HG03571 (cell line): ENCODE measurements at regions not wholly inside any gene's neighbourhood (a gene's known extent, or its start where the extent isn't known, plus 50 kb on each side); places are given as distances from the start of the nearest gene placed in this dataset.

Source experiments
- ATAC-seq: cut with Tn5 transposase; IDR thresholded peaks from one replicate; pipeline ENCODE4 v1.9.1; 2021; ENCODE audit not compliant: unreplicated experiment

- ATAC-seq, result no peak
Measured at GRCh38 chr2:220152281-220152935, 525.0 kb downstream of the SLC4A3 start.

- ATAC-seq, result no peak
Measured at GRCh38 chr2:220153118-220153517, 525.7 kb downstream of the SLC4A3 start.

DNA sequence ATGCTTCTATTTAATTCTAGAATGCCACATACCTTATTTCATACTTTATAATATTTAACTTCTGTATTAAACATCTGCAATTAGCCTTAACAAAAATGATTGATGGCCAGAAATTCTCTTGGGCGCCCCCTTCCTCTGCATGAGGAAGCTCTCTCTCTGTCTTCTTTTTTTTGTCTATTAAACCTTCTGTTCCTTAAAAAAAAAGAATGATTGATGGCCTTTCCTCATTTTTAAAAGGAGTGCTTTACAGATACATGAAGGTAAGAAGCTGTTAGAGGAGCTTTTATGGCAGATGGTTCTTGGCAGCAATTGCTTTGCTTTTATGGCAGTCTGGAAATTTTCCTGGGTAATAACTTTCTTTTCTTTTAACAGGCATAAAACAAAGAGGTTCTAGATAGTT lies 526.9 kb downstream of the SLC4A3 start:
- no peak for ATAC-seq

- no peak for ATAC-seq
Measured at GRCh38 chr2:220157312-220157711, 529.9 kb downstream of the SLC4A3 start.

DNA sequence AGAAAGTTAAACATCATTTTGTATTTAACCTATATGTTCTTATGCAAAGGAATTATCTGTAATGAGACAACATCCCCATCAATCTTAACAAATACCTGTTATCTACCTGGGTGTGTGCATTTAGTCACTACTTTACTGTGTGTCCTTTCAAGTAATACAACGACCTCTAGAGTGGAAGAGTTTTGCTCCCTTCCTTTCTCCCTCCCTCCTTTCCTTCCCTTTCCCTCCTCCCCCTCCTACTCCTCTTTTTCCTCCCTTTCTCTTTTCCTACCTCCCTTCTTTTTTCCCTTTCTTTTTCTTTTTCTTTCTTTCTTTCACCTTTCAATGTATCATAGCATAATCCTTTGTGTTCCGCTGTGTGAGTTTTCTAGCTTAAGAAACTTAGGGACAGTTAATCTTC lies 532.3 kb downstream of the SLC4A3 start:
- ATAC-seq, result no peak

DNA sequence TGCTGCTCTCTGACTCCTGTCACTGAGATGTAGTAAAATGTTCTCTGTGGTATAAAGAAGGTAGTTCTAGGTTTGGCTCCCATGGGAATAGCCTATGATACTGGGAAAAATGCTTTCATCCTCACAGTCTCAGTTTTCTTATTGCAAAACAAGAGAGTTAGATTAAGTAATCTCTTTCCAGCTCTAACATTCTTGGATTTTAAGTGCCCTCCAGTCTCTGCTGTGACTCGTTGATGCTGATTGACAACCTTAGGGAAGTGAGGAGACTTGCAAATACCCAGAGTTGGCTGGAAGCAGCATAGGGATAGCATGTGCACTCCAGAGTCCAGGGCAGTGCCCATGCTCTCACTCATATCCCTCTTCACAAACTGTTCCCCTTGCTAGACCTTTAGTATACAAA lies 534.9 kb downstream of the SLC4A3 start:
- no peak for ATAC-seq

- no peak for ATAC-seq
Measured at GRCh38 chr2:220163486-220163885, 536.1 kb downstream of the SLC4A3 start.

- no peak for ATAC-seq
Measured at GRCh38 chr2:220165401-220165800, 538.0 kb downstream of the SLC4A3 start.

- no peak for ATAC-seq
Measured at GRCh38 chr2:220166616-220167015, 539.2 kb downstream of the SLC4A3 start.

GRCh38 chr2:220167956-220168355 lies 540.5 kb downstream of the SLC4A3 start:
- ATAC-seq, result no peak

- ATAC-seq, result no peak
Measured at GRCh38 chr2:220168891-220169546, 541.6 kb downstream of the SLC4A3 start.

DNA sequence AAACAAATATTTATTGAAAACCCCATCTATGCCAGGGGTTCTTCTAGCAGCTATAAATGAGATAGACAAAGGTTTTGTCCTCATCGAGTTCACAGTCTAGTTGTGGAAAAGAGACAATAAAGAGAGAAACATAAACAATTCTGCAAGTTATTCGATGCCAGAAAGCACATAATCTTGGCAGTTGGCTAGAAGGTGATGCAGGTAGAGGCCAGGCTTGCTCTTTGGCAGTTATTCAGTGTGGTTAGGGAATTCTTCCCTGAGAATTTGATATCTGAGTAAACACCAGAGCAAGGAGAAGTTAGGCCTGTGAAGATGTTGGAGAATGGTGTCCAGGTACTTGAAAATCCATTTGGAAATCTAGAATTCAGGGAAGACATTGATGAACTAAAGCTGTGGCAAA lies 547.4 kb downstream of the SLC4A3 start:
- no peak for ATAC-seq

DNA sequence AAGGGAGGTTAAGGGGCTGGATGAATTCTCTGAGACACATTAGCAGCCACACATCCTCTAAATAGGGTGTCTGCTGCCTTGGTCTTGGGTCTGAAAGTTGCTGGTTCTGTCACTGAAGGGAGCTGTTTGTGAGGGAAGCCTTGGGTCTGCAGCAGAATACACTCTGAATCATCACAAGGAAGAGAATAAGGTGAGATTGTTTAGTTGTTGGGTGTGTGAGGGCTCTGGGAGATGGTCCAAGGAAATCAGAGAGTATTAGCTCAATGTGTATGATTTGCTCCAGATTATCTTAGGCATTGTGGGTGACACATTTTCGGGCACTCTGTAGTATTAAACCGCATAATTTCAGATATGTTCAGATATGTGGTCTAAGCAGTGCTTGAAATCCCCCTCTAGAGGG lies 548.5 kb downstream of the SLC4A3 start:
- no peak for ATAC-seq

DNA sequence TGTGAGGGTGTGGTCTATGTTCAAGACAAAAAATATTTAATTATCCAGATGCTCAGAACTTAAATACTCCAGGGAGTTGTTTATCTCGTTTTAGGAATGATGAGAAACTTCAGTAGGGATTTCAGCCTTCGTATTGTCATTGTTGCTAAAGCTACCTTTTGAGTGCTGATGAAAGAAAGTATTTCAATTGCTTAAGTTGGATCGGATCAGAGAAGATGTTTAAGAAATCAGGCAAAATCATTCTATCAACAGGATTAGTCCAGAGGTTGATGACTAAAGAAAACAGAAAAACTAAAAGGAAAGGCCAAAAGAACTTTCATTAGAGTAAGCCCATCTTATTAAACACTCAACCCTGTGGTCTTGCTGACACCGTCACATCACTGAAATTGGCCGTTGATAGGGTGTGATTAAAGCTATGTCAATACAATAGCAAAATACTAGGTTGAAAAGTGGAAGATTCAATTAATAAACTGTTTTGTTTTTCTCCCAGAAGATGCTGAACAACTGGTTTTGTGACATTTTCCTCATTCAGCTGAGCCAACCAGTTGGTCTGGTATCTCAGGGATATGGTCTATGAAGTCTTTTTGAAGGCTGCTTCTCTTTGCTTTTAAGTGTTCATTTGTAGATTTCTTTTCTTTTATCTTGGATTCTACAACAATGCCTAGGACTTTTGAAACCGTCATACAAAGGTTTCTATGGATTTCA lies 551.7 kb downstream of the SLC4A3 start:
- no peak for ATAC-seq

DNA sequence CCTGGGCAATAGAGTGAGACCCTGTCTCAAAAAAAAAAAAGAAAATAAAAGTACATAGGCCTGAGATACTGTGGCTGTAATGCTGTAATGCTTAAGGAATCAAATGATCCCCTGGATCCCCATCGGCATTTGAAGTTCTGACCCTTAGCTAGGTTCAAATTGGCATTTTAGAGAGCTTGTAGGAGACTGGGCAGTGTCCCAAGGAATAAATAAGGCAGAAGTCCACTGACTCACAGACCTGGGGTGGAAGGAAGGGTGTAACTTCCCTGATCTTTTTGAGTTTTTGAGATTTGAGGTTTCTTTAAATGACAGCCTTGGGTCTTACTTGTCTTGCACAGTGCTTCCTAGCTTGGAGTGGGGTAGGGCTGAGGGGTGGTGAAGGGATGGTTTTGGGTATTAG lies 553.7 kb downstream of the SLC4A3 start:
- no peak for ATAC-seq

DNA sequence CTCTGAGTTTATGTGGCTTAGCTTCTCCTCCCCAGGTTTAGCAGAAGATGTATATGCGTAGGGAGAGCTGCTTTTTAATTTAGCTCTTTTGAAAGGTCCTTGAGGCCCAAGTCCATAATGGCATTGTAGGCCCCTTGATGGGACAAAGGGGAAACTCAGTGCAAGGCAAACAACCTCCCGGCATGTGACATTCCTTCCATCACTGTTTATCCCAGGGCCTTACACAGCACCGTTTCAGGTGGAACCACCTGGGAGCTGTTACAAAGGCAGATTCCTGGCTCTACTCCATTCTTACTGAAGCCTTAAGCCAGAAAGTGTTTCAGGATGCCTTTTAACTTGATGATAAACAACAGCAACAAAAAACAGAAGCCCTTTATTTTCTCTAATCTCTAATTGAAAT lies 555.4 kb downstream of the SLC4A3 start:
- no peak for ATAC-seq

- no peak for ATAC-seq
Measured at GRCh38 chr2:220185766-220186305, 558.4 kb downstream of the SLC4A3 start.

DNA sequence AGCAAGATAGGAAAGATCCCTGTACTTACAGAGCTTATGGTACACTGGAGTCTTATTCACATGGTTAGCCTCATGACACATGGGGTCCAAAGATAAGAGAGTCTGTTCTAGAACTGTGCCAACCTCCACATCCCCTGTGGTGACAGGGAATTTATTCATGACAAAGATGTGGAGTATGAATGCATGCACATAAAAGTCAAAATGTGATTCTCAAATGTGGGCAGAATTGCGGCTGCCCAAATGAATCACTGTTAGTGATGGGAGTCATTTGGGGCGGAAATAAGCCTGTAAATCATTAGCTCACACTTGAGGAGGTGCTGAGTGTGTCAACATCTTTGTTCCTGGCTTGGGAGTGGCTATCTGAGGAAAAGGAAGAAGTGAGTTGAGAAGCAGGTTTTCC lies 560.6 kb downstream of the SLC4A3 start:
- ATAC-seq, result no peak

DNA sequence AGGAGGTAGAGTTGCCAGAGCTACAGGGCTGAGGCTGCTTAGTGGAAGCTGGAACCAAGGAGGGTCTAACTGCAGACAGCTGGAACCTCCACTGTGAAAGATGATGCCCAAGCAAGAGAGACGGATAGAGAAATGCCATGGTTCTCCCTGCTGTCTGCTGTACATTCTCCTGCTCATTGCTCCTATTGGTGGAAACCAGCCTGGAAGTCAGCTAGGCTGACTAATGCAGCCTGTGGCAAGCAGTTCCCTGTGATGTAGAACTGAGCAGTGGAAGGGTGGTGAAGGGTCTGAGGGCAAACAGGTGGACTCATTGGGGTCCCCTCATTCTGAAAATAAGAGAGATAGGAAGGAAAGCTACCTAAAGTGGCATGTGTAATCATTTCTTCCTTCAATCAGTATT lies 563.6 kb downstream of the SLC4A3 start:
- no peak for ATAC-seq

DNA sequence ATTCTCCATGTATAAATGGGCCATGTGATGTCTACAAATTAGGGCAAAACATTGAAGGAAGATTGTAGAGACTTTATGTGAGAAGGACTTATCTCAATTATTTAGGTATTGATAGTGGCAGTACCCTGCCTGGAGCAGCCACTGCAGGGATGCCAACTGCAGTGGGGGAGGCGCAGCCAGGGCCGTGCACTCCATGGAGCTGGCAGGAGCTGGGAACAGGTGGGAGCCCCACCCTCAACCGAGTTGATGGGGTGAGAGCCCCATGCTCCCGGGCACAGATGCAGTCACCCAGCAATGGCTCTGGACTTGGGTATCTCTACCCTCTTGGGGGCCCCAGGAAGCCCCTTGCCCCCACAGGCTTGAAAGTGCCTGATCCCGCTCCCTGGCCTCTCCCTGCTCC lies 564.3 kb downstream of the SLC4A3 start:
- ATAC-seq, result no peak

GRCh38 chr2:220192994-220193753 lies 565.7 kb downstream of the SLC4A3 start:
- no peak for ATAC-seq
